RWPE2 (cell line): ENCODE measurements at regions not wholly inside any gene's neighbourhood (a gene's known extent, or its start where the extent isn't known, plus 50 kb on each side); places are given as distances from the start of the nearest gene placed in this dataset.

Experiments used
- ATAC-seq: fragments of 200-7000 bp; cut with Tn5 transposase; 3 replicates; pipeline ENCODE4 v1.9.1; 2021; ENCODE audit warnings: low read depth
- DNase-seq: peaks from one replicate; pipeline ENCODE4 v3.0.0-alpha.2; 2020; ENCODE audit warnings: low spot score
- H3K27ac ChIP-seq: fragments of 450-650 bp; 2 replicates; pipeline ENCODE4 v1.5.1; 2017; ENCODE audit warnings: mild to moderate bottlenecking; ENCODE audit not compliant: poor library complexity, severe bottlenecking
- H3K27me3 ChIP-seq: fragments of 250-450 bp; sonication (Bioruptor Pico); 2 replicates; pipeline ENCODE4 v1.5.1; 2021; ENCODE audit warnings: mild to moderate bottlenecking, moderate library complexity; ENCODE audit not compliant: insufficient read depth, poor library complexity, severe bottlenecking
- H3K36me3 ChIP-seq: fragments of 250-450 bp; sonication (Bioruptor Pico); 2 replicates; pipeline ENCODE4 v1.5.1; 2020; ENCODE audit warnings: low read depth, mild to moderate bottlenecking, moderate library complexity
- H3K4me1 ChIP-seq: fragments of 250-450 bp; sonication (Bioruptor Pico); 2 replicates; pipeline ENCODE4 v1.5.1; 2021; ENCODE audit warnings: mild to moderate bottlenecking, moderate library complexity; ENCODE audit not compliant: insufficient read depth, poor library complexity, severe bottlenecking
- H3K4me3 ChIP-seq: fragments of 250-450 bp; sonication (Bioruptor Pico); 2 replicates; pipeline ENCODE4 v1.5.1; 2021; ENCODE audit warnings: mild to moderate bottlenecking, moderate library complexity; ENCODE audit not compliant: severe bottlenecking
- H3K9me3 ChIP-seq: fragments of 250-450 bp; sonication (Bioruptor Pico); 2 replicates; pipeline ENCODE4 v1.5.1; 2021; ENCODE audit warnings: mild to moderate bottlenecking, moderate library complexity; ENCODE audit not compliant: severe bottlenecking
- CTCF ChIP-seq: fragments of 450-650 bp; IDR thresholded peaks from one replicate; pipeline ENCODE4 v1.5.1; 2017; ENCODE audit warnings: mild to moderate bottlenecking, moderate library complexity; ENCODE audit not compliant: poor library complexity, severe bottlenecking

- H3K36me3 ChIP-seq, result no peaks in the 10 kb centered on the region
- TF ChIP-seq CTCF, result no peak
Observed at GRCh38 chr6:113475392-113475791, 381.8 kb upstream of the MARCKS start.

GRCh38 chr6:113476937-113477839, 380.0 kb upstream of the MARCKS start:
- Histone ChIP-seq H3K4me3 (no peak overlapping the region), H3K27me3 (no peaks in the 10 kb centered on the region), H3K27ac (no peak overlapping the region), H3K9me3 (no peaks in the 10 kb centered on the region), H3K36me3 (no peaks in the 10 kb centered on the region), H3K4me1 (no peaks in the 10 kb centered on the region)
- DNase-seq (no peak), ATAC-seq (no peak)
- no peak for TF ChIP-seq CTCF

More at GRCh38 chr6:113475392-113475791, 381.8 kb upstream of the MARCKS start:
- Histone ChIP-seq H3K27me3 (no peaks in the 10 kb centered on the region), H3K27ac (no peak overlapping the region), H3K9me3 (no peaks in the 10 kb centered on the region), H3K4me3 (no peak overlapping the region), H3K4me1 (no peaks in the 10 kb centered on the region)
- DNase-seq, result no peak
- ATAC-seq, result no peak

GRCh38 chr6:113480616-113481015, 376.5 kb upstream of the MARCKS start:
- DNase-seq, result no peak
- H3K9me3 ChIP-seq, result no peaks in the 10 kb centered on the region
- no peak for TF ChIP-seq CTCF
- no peaks in the 10 kb centered on the region for H3K27me3 ChIP-seq
- no peak for ATAC-seq
- H3K4me3 ChIP-seq, result no peak overlapping the region
- H3K4me1 ChIP-seq, result no peaks in the 10 kb centered on the region
- H3K27ac ChIP-seq, result no peak overlapping the region
- H3K36me3 ChIP-seq, result no peaks in the 10 kb centered on the region

- DNase-seq (no peak), ATAC-seq (no peak)
Observed at GRCh38 chr6:113481458-113481857, 375.7 kb upstream of the MARCKS start.

More at GRCh38 chr6:113481458-113481857, 375.7 kb upstream of the MARCKS start:
- Histone ChIP-seq H3K4me3 (no peak overlapping the region), H3K27ac (no peak overlapping the region), H3K27me3 (no peaks in the 10 kb centered on the region), H3K9me3 (no peaks in the 10 kb centered on the region), H3K4me1 (no peaks in the 10 kb centered on the region), H3K36me3 (no peaks in the 10 kb centered on the region)
- no peak for TF ChIP-seq CTCF
